IMR-90 (cell line): ENCODE measurements at regions not wholly inside any gene's neighbourhood (a gene's known extent, or its start where the extent isn't known, plus 50 kb on each side); places are given as distances from the start of the nearest gene placed in this dataset.
"Not testable (repeated sequence)": the region's sequence is repeated elsewhere in the genome, so short reads cannot be mapped to it uniquely, and the experiment has no call there.

Experiments used
- CEBPB ChIP-seq: IDR thresholded peaks from 2 replicates; pipeline ENCODE4 v1.6.1; 2012; ENCODE audit warnings: low read depth, low read length, improper control_type of control experiment
- FOS ChIP-seq: fragments of 150-350 bp; IDR thresholded peaks from 2 replicates; pipeline ENCODE4 v1.6.1; 2016; ENCODE audit warnings: low read depth, low read length
- MAZ ChIP-seq: IDR thresholded peaks from 2 replicates; pipeline ENCODE4 v1.6.1; 2012; ENCODE audit warnings: low read depth, mild to moderate bottlenecking, low read length, improper control_type of control experiment, moderate library complexity, borderline replicate concordance
- MXI1 ChIP-seq: IDR thresholded peaks from 2 replicates; pipeline ENCODE4 v1.6.1; 2012; ENCODE audit warnings: low read depth, mild to moderate bottlenecking, low read length, moderate library complexity, borderline replicate concordance
- NFE2L2 ChIP-seq: fragments of 150-350 bp; IDR thresholded peaks from 2 replicates; pipeline ENCODE4 v1.6.1; 2016; ENCODE audit warnings: low read depth, mild to moderate bottlenecking, low read length
- POLR2A ChIP-seq: IDR thresholded peaks from 2 replicates; pipeline ENCODE4 v1.6.1; 2012; ENCODE audit warnings: mild to moderate bottlenecking, low read depth, low read length
- RAD21 ChIP-seq: IDR thresholded peaks from 2 replicates; pipeline ENCODE4 v1.6.1; 2012; ENCODE audit warnings: low read length, improper control_type of control experiment
- RCOR1 ChIP-seq: IDR thresholded peaks from 2 replicates; pipeline ENCODE4 v1.6.1; 2012; ENCODE audit warnings: mild to moderate bottlenecking, low read length, improper control_type of control experiment; ENCODE audit not compliant: insufficient replicate concordance
- RFX5 ChIP-seq: IDR thresholded peaks from 2 replicates; pipeline ENCODE4 v1.8.0; 2012; ENCODE audit warnings: low read depth, mild to moderate bottlenecking, low read length, moderate library complexity
- SMC3 ChIP-seq: fragments of 150-350 bp; IDR thresholded peaks from 2 replicates; pipeline ENCODE4 v1.6.1; 2016; ENCODE audit warnings: low read depth, mild to moderate bottlenecking, antibody characterized with exemption, low read length, moderate library complexity
- TF ChIP-seq, protein P1 (sequence below): conservative IDR thresholded peaks from 2 replicates; pipeline ENCODE4 v1.5.1; 2012; ENCODE audit warnings: mild to moderate bottlenecking, low read depth, low read length, improper control_type of control experiment
- TF ChIP-seq, protein P2 (sequence below): fragments of 150-350 bp; IDR thresholded peaks from 2 replicates; pipeline ENCODE4 v1.6.1; 2017; ENCODE audit warnings: mild to moderate bottlenecking, antibody characterized with exemption, low read length, low read depth

DNA sequence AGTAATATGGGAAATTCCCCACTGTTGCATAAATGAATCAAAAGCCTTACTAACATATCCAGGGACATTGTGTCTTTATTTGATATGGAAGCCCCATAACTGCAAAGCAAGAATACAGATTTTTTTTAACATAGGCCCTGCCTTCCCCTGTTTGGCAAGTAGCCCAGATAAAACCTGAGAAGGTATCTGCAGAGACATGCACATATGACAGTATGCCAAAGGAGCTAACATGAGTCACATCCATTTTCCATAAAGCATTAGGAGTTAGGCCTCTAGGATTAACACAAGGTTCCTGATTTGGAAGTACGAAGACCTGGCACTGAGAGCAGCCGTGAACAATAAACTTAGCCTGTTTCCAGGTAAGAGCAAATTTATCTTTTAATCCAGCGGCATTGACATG is 1505.9 kb downstream of the UQCRFS1 start:
- TF ChIP-seq SMC3, POLR2A, FOS, RAD21, MXI1, RCOR1, CEBPB, RFX5, MAZ, NFE2L2: not testable (repeated sequence)
- TF ChIP-seq, protein P1, sequence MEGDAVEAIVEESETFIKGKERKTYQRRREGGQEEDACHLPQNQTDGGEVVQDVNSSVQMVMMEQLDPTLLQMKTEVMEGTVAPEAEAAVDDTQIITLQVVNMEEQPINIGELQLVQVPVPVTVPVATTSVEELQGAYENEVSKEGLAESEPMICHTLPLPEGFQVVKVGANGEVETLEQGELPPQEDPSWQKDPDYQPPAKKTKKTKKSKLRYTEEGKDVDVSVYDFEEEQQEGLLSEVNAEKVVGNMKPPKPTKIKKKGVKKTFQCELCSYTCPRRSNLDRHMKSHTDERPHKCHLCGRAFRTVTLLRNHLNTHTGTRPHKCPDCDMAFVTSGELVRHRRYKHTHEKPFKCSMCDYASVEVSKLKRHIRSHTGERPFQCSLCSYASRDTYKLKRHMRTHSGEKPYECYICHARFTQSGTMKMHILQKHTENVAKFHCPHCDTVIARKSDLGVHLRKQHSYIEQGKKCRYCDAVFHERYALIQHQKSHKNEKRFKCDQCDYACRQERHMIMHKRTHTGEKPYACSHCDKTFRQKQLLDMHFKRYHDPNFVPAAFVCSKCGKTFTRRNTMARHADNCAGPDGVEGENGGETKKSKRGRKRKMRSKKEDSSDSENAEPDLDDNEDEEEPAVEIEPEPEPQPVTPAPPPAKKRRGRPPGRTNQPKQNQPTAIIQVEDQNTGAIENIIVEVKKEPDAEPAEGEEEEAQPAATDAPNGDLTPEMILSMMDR, result not testable (repeated sequence)
- TF ChIP-seq, protein P2, sequence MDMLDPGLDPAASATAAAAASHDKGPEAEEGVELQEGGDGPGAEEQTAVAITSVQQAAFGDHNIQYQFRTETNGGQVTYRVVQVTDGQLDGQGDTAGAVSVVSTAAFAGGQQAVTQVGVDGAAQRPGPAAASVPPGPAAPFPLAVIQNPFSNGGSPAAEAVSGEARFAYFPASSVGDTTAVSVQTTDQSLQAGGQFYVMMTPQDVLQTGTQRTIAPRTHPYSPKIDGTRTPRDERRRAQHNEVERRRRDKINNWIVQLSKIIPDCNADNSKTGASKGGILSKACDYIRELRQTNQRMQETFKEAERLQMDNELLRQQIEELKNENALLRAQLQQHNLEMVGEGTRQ, result not testable (repeated sequence)
